ENCODE measurements at regions not wholly inside any gene's neighbourhood (a gene's known extent, or its start where the extent isn't known, plus 50 kb on each side); places are given as distances from the start of the nearest gene placed in this dataset.

GRCh38 chr4:33543941-33544450 lies 2700.3 kb downstream of the ARAP2 start:
- TF ChIP-seq CTCF (IDR thresholded peaks at IDR 0.05), result no peak
- no peak for TF ChIP-seq POLR2A (IDR thresholded peaks at IDR 0.05)
- no peak for DNase-seq
- H3K4me1 ChIP-seq, result no peaks in the 10 kb centered on the region
- intact Hi-C loops (cut with DNase I), result no loop called here
- H3K9me3 ChIP-seq, result no peaks in the 10 kb centered on the region
- WGBS (ENCODE audit: insufficient coverage, low coverage, low lambda C conversion rate, missing lambda C conversion rate), result 59% methylated on average over 3 of the region's 3 CpGs
- no peak overlapping the region for H3K4me3 ChIP-seq
- H3K27me3 ChIP-seq, result no peaks in the 10 kb centered on the region
- no peaks in the 10 kb centered on the region for H3K36me3 ChIP-seq
- no peak for ATAC-seq
- H3K27ac ChIP-seq, result no peak overlapping the region

GRCh38 chr4:33551244-33551643 lies 2693.1 kb downstream of the ARAP2 start:
- DNase-seq (no peak), ATAC-seq (no peak)
- intact Hi-C loops (cut with DNase I), result no loop called here
- H3K27ac ChIP-seq, result no peak overlapping the region
- H3K36me3 ChIP-seq, result no peaks in the 10 kb centered on the region
- no peak overlapping the region for H3K4me3 ChIP-seq
- no peaks in the 10 kb centered on the region for H3K27me3 ChIP-seq
- TF ChIP-seq POLR2A (IDR thresholded peaks at IDR 0.05) (no peak), CTCF (IDR thresholded peaks at IDR 0.05) (no peak)
- no peaks in the 10 kb centered on the region for H3K4me1 ChIP-seq
- H3K9me3 ChIP-seq, result no peaks in the 10 kb centered on the region
- 30% methylated on average over 3 of the region's 3 CpGs for WGBS (ENCODE audit: insufficient coverage, low coverage, low lambda C conversion rate, missing lambda C conversion rate)

- no peaks in the 10 kb centered on the region for H3K9me3 ChIP-seq
- H3K27me3 ChIP-seq, result no peaks in the 10 kb centered on the region
- H3K4me3 ChIP-seq, result no peak overlapping the region
- TF ChIP-seq CTCF (IDR thresholded peaks at IDR 0.05), result no peak
- no peak for TF ChIP-seq POLR2A (IDR thresholded peaks at IDR 0.05)
- no peak for DNase-seq
- no peak for ATAC-seq
- WGBS (ENCODE audit: insufficient coverage, low coverage, low lambda C conversion rate, missing lambda C conversion rate), result 55% methylated on average over 2 of the region's 2 CpGs
- intact Hi-C loops (cut with DNase I), result no loop called here
- no peaks in the 10 kb centered on the region for H3K4me1 ChIP-seq
- H3K27ac ChIP-seq, result no peak overlapping the region
- no peaks in the 10 kb centered on the region for H3K36me3 ChIP-seq
Measured at GRCh38 chr4:33561259-33561658, 2683.1 kb downstream of the ARAP2 start.

- H3K9me3 ChIP-seq, result peaks cover 0 to 3% (median 0%) of the 10 kb centered on the region in 4 donors
- no peaks in the 10 kb centered on the region for H3K36me3 ChIP-seq
- WGBS (ENCODE audit: insufficient coverage, low coverage, low lambda C conversion rate, missing lambda C conversion rate), result 83% methylated on average over 2 of the region's 2 CpGs
- H3K4me1 ChIP-seq, result no peaks in the 10 kb centered on the region
- H3K4me3 ChIP-seq, result no peak overlapping the region
- no peak overlapping the region for H3K27ac ChIP-seq
- DNase-seq, result no peak
- H3K27me3 ChIP-seq, result no peaks in the 10 kb centered on the region
- intact Hi-C loops (cut with DNase I), result no loop called here
- no peak for ATAC-seq
- TF ChIP-seq CTCF (IDR thresholded peaks at IDR 0.05), result no peak
- no peak for TF ChIP-seq POLR2A (IDR thresholded peaks at IDR 0.05)
Measured at GRCh38 chr4:33566649-33567048, 2677.7 kb downstream of the ARAP2 start.

GRCh38 chr4:33577791-33578190 lies 2666.5 kb downstream of the ARAP2 start:
- WGBS (ENCODE audit: insufficient coverage, low coverage, low lambda C conversion rate, missing lambda C conversion rate), result 64% methylated on average over 6 of the region's 6 CpGs
- DNase-seq (no peak), ATAC-seq (no peak)
- Histone ChIP-seq H3K9me3 (no peaks in the 10 kb centered on the region), H3K4me3 (no peak overlapping the region), H3K36me3 (no peaks in the 10 kb centered on the region), H3K27ac (no peak overlapping the region), H3K27me3 (no peaks in the 10 kb centered on the region), H3K4me1 (no peaks in the 10 kb centered on the region)
- no peak for TF ChIP-seq CTCF (IDR thresholded peaks at IDR 0.05)
- no peak for TF ChIP-seq POLR2A (IDR thresholded peaks at IDR 0.05)
- intact Hi-C loops (cut with DNase I), result no loop called here

All from right lobe of liver (tissue), 6 donors.